ENCODE measurements at regions not wholly inside any gene's neighbourhood (a gene's known extent, or its start where the extent isn't known, plus 50 kb on each side); places are given as distances from the start of the nearest gene placed in this dataset.

DNA sequence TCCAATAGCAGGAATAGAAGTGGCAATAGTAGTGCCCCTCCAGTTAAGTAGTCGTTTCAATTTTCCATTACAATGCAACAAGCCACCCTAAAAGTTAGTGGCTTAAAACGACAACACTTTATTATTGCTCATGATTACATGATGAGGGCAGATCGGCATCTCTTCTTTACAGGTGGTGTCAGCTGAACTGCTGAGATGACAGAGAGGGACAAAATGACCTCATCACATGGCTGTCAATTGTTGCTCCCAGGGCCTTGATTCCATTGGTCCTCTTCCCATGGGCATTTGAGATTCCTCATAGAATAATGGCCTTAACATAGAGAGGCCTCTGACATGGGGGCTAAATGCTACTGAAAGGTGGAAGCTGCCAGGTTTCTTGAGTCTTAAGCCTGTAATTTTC, 679.8 kb upstream of the KLHL1 start:
- TF ChIP-seq, protein P1, sequence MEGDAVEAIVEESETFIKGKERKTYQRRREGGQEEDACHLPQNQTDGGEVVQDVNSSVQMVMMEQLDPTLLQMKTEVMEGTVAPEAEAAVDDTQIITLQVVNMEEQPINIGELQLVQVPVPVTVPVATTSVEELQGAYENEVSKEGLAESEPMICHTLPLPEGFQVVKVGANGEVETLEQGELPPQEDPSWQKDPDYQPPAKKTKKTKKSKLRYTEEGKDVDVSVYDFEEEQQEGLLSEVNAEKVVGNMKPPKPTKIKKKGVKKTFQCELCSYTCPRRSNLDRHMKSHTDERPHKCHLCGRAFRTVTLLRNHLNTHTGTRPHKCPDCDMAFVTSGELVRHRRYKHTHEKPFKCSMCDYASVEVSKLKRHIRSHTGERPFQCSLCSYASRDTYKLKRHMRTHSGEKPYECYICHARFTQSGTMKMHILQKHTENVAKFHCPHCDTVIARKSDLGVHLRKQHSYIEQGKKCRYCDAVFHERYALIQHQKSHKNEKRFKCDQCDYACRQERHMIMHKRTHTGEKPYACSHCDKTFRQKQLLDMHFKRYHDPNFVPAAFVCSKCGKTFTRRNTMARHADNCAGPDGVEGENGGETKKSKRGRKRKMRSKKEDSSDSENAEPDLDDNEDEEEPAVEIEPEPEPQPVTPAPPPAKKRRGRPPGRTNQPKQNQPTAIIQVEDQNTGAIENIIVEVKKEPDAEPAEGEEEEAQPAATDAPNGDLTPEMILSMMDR (IDR thresholded peaks at IDR 0.05) = no peak
- no peak for TF ChIP-seq POLR2A (IDR thresholded peaks at IDR 0.05; ENCODE audit: low read length)
- no peak for TF ChIP-seq RFX5 (IDR thresholded peaks at IDR 0.05)
- TF ChIP-seq SREBF2 (IDR thresholded peaks at IDR 0.05) = no peak
- TF ChIP-seq, protein P2, sequence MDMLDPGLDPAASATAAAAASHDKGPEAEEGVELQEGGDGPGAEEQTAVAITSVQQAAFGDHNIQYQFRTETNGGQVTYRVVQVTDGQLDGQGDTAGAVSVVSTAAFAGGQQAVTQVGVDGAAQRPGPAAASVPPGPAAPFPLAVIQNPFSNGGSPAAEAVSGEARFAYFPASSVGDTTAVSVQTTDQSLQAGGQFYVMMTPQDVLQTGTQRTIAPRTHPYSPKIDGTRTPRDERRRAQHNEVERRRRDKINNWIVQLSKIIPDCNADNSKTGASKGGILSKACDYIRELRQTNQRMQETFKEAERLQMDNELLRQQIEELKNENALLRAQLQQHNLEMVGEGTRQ (IDR thresholded peaks at IDR 0.05) = no peak
- TF ChIP-seq CHD4 (IDR thresholded peaks at IDR 0.05; ENCODE audit: borderline replicate concordance) = no peak
